HepG2 (cell line): ENCODE measurements at regions not wholly inside any gene's neighbourhood (a gene's known extent, or its start where the extent isn't known, plus 50 kb on each side); places are given as distances from the start of the nearest gene placed in this dataset.
A peak's percentile ranks its signal among the peaks of the same experiment; 100 is the strongest.

Experiments used
- CAMTA2 ChIP-seq: sonication (generic); formaldehyde crosslinking; IDR thresholded peaks from 2 replicates; pipeline ENCODE4 v1.4.0; 2020; ENCODE audit warnings: mild to moderate bottlenecking, missing genetic modification reagents, borderline replicate concordance
- DBP ChIP-seq: sonication (generic); formaldehyde crosslinking; IDR thresholded peaks from 2 replicates; pipeline ENCODE4 v1.4.0; 2020; ENCODE audit warnings: missing genetic modification reagents; ENCODE audit errors: not compliant biosample characterization
- HMGXB3 ChIP-seq: sonication (generic); formaldehyde crosslinking; IDR thresholded peaks from 2 replicates; pipeline ENCODE4 v1.4.0; 2020; ENCODE audit warnings: missing genetic modification reagents, borderline replicate concordance
- MAFK ChIP-seq, 2 experiments: IDR thresholded peaks in 1 of 2; conservative IDR thresholded peaks in 1 of 2; 2 replicates each; pipeline ENCODE4 v1.6.1; 2011; ENCODE audit warnings: improper control_type of control experiment in 2 of 2, low read length in 2 of 2
- TARDBP ChIP-seq: sonication (generic); formaldehyde crosslinking; IDR thresholded peaks from 2 replicates; pipeline ENCODE4 v1.8.0; 2022; ENCODE audit warnings: mild to moderate bottlenecking, missing genetic modification reagents
- TBL1XR1 ChIP-seq: fragments of 150-350 bp; IDR thresholded peaks from 2 replicates; pipeline ENCODE4 v1.6.1; 2014; ENCODE audit warnings: borderline replicate concordance, low read length; ENCODE audit not compliant: partially characterized antibody
- ZBTB25 ChIP-seq: IDR thresholded peaks from 2 replicates; pipeline ENCODE4 v1.6.1; 2018; ENCODE audit warnings: missing genetic modification reagents
- ZBTB43 ChIP-seq: sonication (generic); formaldehyde crosslinking; conservative IDR thresholded peaks from 2 replicates; pipeline ENCODE4 v1.4.0; 2020; ENCODE audit warnings: missing genetic modification reagents
- ZFP41 ChIP-seq: sonication (generic); formaldehyde crosslinking; IDR thresholded peaks from 2 replicates; pipeline ENCODE4 v1.4.0; 2020; ENCODE audit warnings: mild to moderate bottlenecking, missing genetic modification reagents, borderline replicate concordance
- ZNF230 ChIP-seq: sonication (generic); formaldehyde crosslinking; IDR thresholded peaks from 2 replicates; pipeline ENCODE4 v1.4.0; 2020; ENCODE audit warnings: mild to moderate bottlenecking, missing genetic modification reagents
- ZNF24 ChIP-seq: fragments of 450-650 bp; IDR thresholded peaks from 2 replicates; pipeline ENCODE4 v1.6.1; 2017; ENCODE audit warnings: antibody characterized with exemption, mild to moderate bottlenecking
- ZNF274 ChIP-seq: sonication (generic); formaldehyde crosslinking; IDR thresholded peaks from 2 replicates; pipeline ENCODE4 v1.5.1; 2020; ENCODE audit warnings: mild to moderate bottlenecking, missing genetic modification reagents
- ZNF441 ChIP-seq: sonication (generic); formaldehyde crosslinking; IDR thresholded peaks from 2 replicates; pipeline ENCODE4 v1.7.0; 2021; ENCODE audit warnings: missing genetic modification reagents, borderline replicate concordance
- ZNF609 ChIP-seq: sonication (generic); formaldehyde crosslinking; IDR thresholded peaks from 2 replicates; pipeline ENCODE4 v1.4.0; 2020; ENCODE audit warnings: mild to moderate bottlenecking, missing genetic modification reagents, borderline replicate concordance
- ZNF841 ChIP-seq: sonication (generic); formaldehyde crosslinking; IDR thresholded peaks from 2 replicates; pipeline ENCODE4 v1.8.1; 2023; ENCODE audit warnings: missing genetic modification reagents, borderline replicate concordance
- ZSCAN29 ChIP-seq: sonication (generic); formaldehyde crosslinking; conservative IDR thresholded peaks from 2 replicates; pipeline ENCODE4 v1.4.0; 2020; ENCODE audit warnings: mild to moderate bottlenecking, missing genetic modification reagents

- peak; percentile 25 for TF ChIP-seq DBP (CRISPR knock-in tag)
- 0 out of 2 replicates have a peak, but pooled peaks have one; percentile 75 for TF ChIP-seq ZFP41
- peak; percentile 94 for TF ChIP-seq ZNF230 (CRISPR knock-in tag)
- TF ChIP-seq MAFK (conservative IDR thresholded peaks at IDR 0.05 in 1 of 2, IDR thresholded peaks at IDR 0.05 in 1 of 2; ENCODE audit: low read length in 2 of 2) = no peak
- TF ChIP-seq CAMTA2 (CRISPR knock-in tag) = no peak
- TF ChIP-seq ZNF274 = peak; percentile 38; the same call in 1 of the 2 replicates
- peak; percentile 82 for TF ChIP-seq HMGXB3
- TF ChIP-seq TBL1XR1 = peak; percentile 94
- TF ChIP-seq ZBTB43 (CRISPR knock-in tag) = peak; percentile 89; the same call in 1 of the 2 replicates
- TF ChIP-seq ZNF841 (CRISPR knock-in tag) = no peak
- peak; percentile 94 for TF ChIP-seq ZNF609 (CRISPR knock-in tag)
- TF ChIP-seq TARDBP (CRISPR knock-in tag) = peak; percentile 97
- no peak for TF ChIP-seq ZNF24
- TF ChIP-seq ZBTB25 (CRISPR knock-in tag) = peak; percentile 81
- TF ChIP-seq ZSCAN29 (CRISPR knock-in tag) = peak; percentile 90
- peak; percentile 93 for TF ChIP-seq ZNF441 (CRISPR knock-in tag)
Observed at GRCh38 chr10:44259090-44259874, 125.6 kb downstream of the CXCL12 start (continued).
